Prostate gland (tissue), 2 donors: ENCODE measurements at regions not wholly inside any gene's neighbourhood (a gene's known extent, or its start where the extent isn't known, plus 50 kb on each side); places are given as distances from the start of the nearest gene placed in this dataset.

Experiments
- DNase-seq: peaks from one replicate; pipeline ENCODE4 v3.0.0-alpha.2; 2019; ENCODE audit warnings: low spot score
- H3K27ac ChIP-seq, 2 donors: fragments of 200-600 bp; sonication (generic); 2 replicates each; pipeline ENCODE4 v1.5.1; 2017 to 2019
- H3K27me3 ChIP-seq: fragments of 200-600 bp; sonication (generic); replicated peaks from 2 replicates; pipeline ENCODE4 v1.5.1; 2019; ENCODE audit not compliant: insufficient read depth
- H3K36me3 ChIP-seq, 2 donors: fragments of 200-600 bp; sonication (generic); 1 replicate in 1 of 2; 2 replicates in 1 of 2; pipeline versions ENCODE4 v1.5.1 to v1.8.1; 2017 to 2019
- H3K4me1 ChIP-seq: fragments of 200-600 bp; sonication (generic); replicated peaks from 2 replicates; pipeline ENCODE4 v1.5.1; 2019
- H3K4me3 ChIP-seq, 2 donors: fragments of 200-600 bp; sonication (generic); 2 replicates each; pipeline ENCODE4 v1.5.1; 2017 to 2019
- H3K9me3 ChIP-seq: fragments of 200-600 bp; sonication (generic); 2 replicates; pipeline ENCODE4 v1.5.1; 2017
- POLR2A ChIP-seq: fragments of 450-650 bp; IDR thresholded peaks from one replicate; pipeline ENCODE4 v1.6.1; 2016; ENCODE audit warnings: antibody characterized with exemption, mild to moderate bottlenecking
- POLR2AphosphoS5 ChIP-seq: sonication (generic); formaldehyde crosslinking; IDR thresholded peaks from one replicate; pipeline ENCODE4 v1.6.1; 2017; ENCODE audit warnings: antibody characterized with exemption
- WGBS: methylation state at CpG from one replicate; pipeline ENCODE4 v1.1.5; 2018; 5-methylcytosine and 5-hydroxymethylcytosine counted together
- intact Hi-C: fragments of 100-400 bp; cut with DNase I; formaldehyde crosslinking; loops from one replicate; pipeline ENCODE4 v1.14.2; 2022
- TF ChIP-seq, protein P1 (sequence below), 4 experiments: fragments of 200-600 bp in 2 of 4; fragments of 450-650 bp in 2 of 4; sonication (generic) in 2 of 4; IDR thresholded peaks; 1 replicate in 3 of 4; 2 replicates in 1 of 4; pipeline ENCODE4 v1.5.1; 2016 to 2019; ENCODE audit warnings: antibody characterized with exemption in 4 of 4, mild to moderate bottlenecking in 2 of 4, moderate library complexity in 2 of 4

DNA sequence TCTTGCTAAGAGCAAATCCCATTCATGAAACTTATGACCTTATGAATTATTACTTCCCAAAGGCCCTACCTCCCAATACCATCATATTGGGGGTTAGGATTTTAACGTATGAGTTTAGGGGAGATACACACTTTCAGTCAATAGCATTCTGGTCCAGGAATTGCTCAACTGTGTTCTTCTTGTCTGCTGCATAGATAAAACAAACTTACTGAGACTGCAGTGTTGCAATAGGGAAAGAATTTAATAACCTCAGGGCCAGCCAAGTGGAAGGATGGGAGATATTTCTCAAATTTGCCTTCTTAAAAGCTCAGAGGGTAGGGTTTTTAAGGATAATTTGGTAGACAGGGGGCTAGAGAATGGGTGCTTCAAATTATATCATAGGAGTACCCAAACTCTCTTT is 625.8 kb downstream of the OTOL1 start:
- 60% methylated on average over 1 of the region's 1 CpG for WGBS
- no peak for DNase-seq
- no peaks in the 10 kb centered on the region for H3K9me3 ChIP-seq
- H3K4me1 ChIP-seq: no peaks in the 10 kb centered on the region
- no peaks in the 10 kb centered on the region for H3K36me3 ChIP-seq
- H3K27me3 ChIP-seq: no peaks in the 10 kb centered on the region
- H3K4me3 ChIP-seq: no peak overlapping the region
- intact Hi-C loops: no loop called here
- H3K27ac ChIP-seq: no peak overlapping the region
- no peak for TF ChIP-seq POLR2A
- TF ChIP-seq, protein P1, sequence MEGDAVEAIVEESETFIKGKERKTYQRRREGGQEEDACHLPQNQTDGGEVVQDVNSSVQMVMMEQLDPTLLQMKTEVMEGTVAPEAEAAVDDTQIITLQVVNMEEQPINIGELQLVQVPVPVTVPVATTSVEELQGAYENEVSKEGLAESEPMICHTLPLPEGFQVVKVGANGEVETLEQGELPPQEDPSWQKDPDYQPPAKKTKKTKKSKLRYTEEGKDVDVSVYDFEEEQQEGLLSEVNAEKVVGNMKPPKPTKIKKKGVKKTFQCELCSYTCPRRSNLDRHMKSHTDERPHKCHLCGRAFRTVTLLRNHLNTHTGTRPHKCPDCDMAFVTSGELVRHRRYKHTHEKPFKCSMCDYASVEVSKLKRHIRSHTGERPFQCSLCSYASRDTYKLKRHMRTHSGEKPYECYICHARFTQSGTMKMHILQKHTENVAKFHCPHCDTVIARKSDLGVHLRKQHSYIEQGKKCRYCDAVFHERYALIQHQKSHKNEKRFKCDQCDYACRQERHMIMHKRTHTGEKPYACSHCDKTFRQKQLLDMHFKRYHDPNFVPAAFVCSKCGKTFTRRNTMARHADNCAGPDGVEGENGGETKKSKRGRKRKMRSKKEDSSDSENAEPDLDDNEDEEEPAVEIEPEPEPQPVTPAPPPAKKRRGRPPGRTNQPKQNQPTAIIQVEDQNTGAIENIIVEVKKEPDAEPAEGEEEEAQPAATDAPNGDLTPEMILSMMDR (IDR thresholded peaks at IDR 0.05): no peak
- no peak for TF ChIP-seq POLR2AphosphoS5

- Histone ChIP-seq H3K27ac (no peak overlapping the region), H3K36me3 (no peaks in the 10 kb centered on the region), H3K27me3 (no peaks in the 10 kb centered on the region), H3K4me3 (no peak overlapping the region), H3K4me1 (no peaks in the 10 kb centered on the region), H3K9me3 (no peaks in the 10 kb centered on the region)
- intact Hi-C loops: no loop called here
- no peak for DNase-seq
- WGBS: 95% methylated on average over 1 of the region's 1 CpG
- TF ChIP-seq, protein P1 (IDR thresholded peaks at IDR 0.05): no peak
- no peak for TF ChIP-seq POLR2AphosphoS5
- no peak for TF ChIP-seq POLR2A
Observed at GRCh38 chr3:162125790-162126189, 629.2 kb downstream of the OTOL1 start.

GRCh38 chr3:162130582-162130981 is 634.0 kb downstream of the OTOL1 start:
- no peak for DNase-seq
- Histone ChIP-seq H3K4me3 (no peak overlapping the region), H3K27me3 (no peaks in the 10 kb centered on the region), H3K36me3 (no peaks in the 10 kb centered on the region), H3K9me3 (no peaks in the 10 kb centered on the region), H3K27ac (no peak overlapping the region), H3K4me1 (no peaks in the 10 kb centered on the region)
- TF ChIP-seq, protein P1 (IDR thresholded peaks at IDR 0.05): no peak
- TF ChIP-seq POLR2AphosphoS5 (no peak), POLR2A (no peak)
- WGBS: 94% methylated on average over 3 of the region's 3 CpGs
- intact Hi-C loops: no loop called here

GRCh38 chr3:162132981-162133380 is 636.4 kb downstream of the OTOL1 start:
- no peak for DNase-seq
- Histone ChIP-seq H3K36me3 (no peaks in the 10 kb centered on the region), H3K4me1 (no peaks in the 10 kb centered on the region), H3K4me3 (no peak overlapping the region), H3K27ac (no peak overlapping the region), H3K9me3 (no peaks in the 10 kb centered on the region), H3K27me3 (no peaks in the 10 kb centered on the region)
- TF ChIP-seq POLR2AphosphoS5 (no peak), POLR2A (no peak)
- TF ChIP-seq, protein P1 (IDR thresholded peaks at IDR 0.05): no peak
- intact Hi-C loops: no loop called here

DNA sequence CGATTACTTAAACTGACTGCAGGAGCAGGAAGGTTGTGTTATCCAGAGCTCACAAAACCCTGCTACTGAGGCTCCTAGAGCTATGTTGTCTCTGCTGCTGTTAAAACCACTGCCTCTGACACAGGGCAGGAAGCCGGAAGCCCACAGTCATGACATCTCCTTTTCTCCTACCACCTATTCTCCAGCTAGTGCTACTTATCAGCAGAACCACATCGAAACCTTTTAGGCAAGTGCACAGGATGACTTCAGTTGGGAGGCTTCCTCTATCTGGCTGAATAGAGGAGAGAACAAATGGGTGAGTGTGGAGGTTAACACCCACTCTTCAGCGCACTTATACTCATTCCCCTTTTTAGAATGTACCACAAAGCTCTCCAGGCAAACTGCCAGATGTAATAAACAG is 638.0 kb downstream of the OTOL1 start:
- no peaks in the 10 kb centered on the region for H3K4me1 ChIP-seq
- H3K36me3 ChIP-seq: no peaks in the 10 kb centered on the region
- TF ChIP-seq POLR2AphosphoS5: no peak
- TF ChIP-seq, protein P1 (IDR thresholded peaks at IDR 0.05): no peak
- no peak for TF ChIP-seq POLR2A
- no peaks in the 10 kb centered on the region for H3K9me3 ChIP-seq
- H3K27ac ChIP-seq: no peak overlapping the region
- no peak for DNase-seq
- no peak overlapping the region for H3K4me3 ChIP-seq
- intact Hi-C loops: no loop called here
- WGBS: 82% methylated on average over 4 of the region's 4 CpGs
- no peaks in the 10 kb centered on the region for H3K27me3 ChIP-seq
